Osteoblast (primary cell): ENCODE measurements at regions not wholly inside any gene's neighbourhood (a gene's known extent, or its start where the extent isn't known, plus 50 kb on each side); places are given as distances from the start of the nearest gene placed in this dataset.

Source experiments
- DNase-seq: peaks from one replicate; pipeline ENCODE4 v3.0.0; 2011; ENCODE audit warnings: low spot score, mixed read lengths; ENCODE audit not compliant: insufficient read length; ENCODE audit errors: missing footprints
- H2AFZ ChIP-seq: 2 replicates; pipeline ENCODE4 v1.6.0; 2011; ENCODE audit warnings: mild to moderate bottlenecking, low read length
- H3K27ac ChIP-seq: 2 replicates; pipeline ENCODE4 v1.5.1; 2011; ENCODE audit warnings: mild to moderate bottlenecking, low read depth, low read length, moderate library complexity
- H3K27me3 ChIP-seq: 2 replicates; pipeline ENCODE4 v1.6.0; 2012; ENCODE audit warnings: mild to moderate bottlenecking, control low read depth, inconsistent platforms, low read length, moderate library complexity; ENCODE audit not compliant: insufficient read depth
- H3K36me3 ChIP-seq: 2 replicates; pipeline ENCODE4 v1.5.1; 2011; ENCODE audit warnings: mild to moderate bottlenecking, low read length, control low read depth, moderate library complexity; ENCODE audit not compliant: insufficient read depth
- H3K4me1 ChIP-seq: 2 replicates; pipeline ENCODE4 v1.5.1; 2011; ENCODE audit warnings: mild to moderate bottlenecking, low read length, control low read depth, moderate library complexity; ENCODE audit not compliant: insufficient read depth
- H3K4me2 ChIP-seq: 2 replicates; pipeline ENCODE4 v1.6.0; 2011; ENCODE audit warnings: mild to moderate bottlenecking, low read length; ENCODE audit not compliant: insufficient read depth
- H3K4me3 ChIP-seq: fragments of 200-600 bp; sonication (generic); 3 replicates; pipeline ENCODE4 v1.5.1; 2012; ENCODE audit warnings: mild to moderate bottlenecking, low read length, inconsistent platforms; ENCODE audit not compliant: insufficient read depth
- H3K79me2 ChIP-seq: 2 replicates; pipeline ENCODE4 v1.6.0; 2012; ENCODE audit warnings: mild to moderate bottlenecking, low read length, control low read depth, inconsistent platforms; ENCODE audit not compliant: insufficient read depth
- H3K9me3 ChIP-seq: 2 replicates; pipeline ENCODE4 v1.5.1; 2011; ENCODE audit warnings: low read depth, low read length, control low read depth
- H4K20me1 ChIP-seq: 2 replicates; pipeline ENCODE4 v1.6.0; 2012; ENCODE audit warnings: mild to moderate bottlenecking, low read length, control low read depth; ENCODE audit not compliant: insufficient read depth
- TF ChIP-seq, protein P1 (sequence below): IDR thresholded peaks from 2 replicates; pipeline ENCODE4 v1.5.1; 2011; ENCODE audit warnings: mild to moderate bottlenecking, low read depth, low read length, moderate library complexity; ENCODE audit errors: extremely low read depth

DNA sequence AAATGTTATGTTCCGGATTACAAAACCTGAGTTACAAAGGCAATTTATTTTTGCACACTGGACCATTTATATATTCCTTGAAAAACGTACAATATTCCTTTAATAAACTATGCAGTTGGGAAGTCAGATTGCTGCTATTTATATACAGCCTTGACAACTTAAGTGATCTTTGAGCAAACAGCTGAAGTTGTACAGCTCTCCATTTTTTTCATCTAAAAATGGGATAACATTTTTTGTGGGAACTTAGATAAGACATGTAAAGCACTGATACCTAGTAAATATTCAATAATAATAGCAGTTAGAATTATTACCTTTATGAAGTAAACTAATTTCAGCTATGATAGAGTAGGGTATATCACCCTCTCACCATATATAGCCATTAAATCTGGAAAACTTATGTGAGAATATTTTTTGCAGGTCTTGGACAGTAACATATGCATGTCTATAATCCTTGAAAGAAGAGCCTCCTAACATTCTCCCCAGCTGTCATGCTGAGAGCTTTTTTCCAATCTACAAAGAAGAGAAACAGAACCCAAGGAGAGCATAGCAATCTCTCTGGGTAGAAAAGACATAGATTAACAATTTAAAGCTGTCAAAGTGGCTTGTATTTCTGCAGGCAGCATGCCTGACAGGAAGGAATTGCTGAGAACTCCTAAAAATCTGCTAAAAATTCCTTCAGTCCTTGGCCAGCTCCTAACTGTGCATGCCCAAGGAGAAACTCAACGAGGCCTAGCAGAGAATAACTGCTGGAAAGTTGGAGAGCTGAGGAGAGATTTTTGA is 326.0 kb downstream of the CRPPA start:
- H3K4me1 ChIP-seq = no peaks in the 10 kb centered on the region
- H2AFZ ChIP-seq = no peak overlapping the region
- H3K9me3 ChIP-seq = no peaks in the 10 kb centered on the region
- H3K36me3 ChIP-seq = no peaks in the 10 kb centered on the region
- TF ChIP-seq, protein P1, sequence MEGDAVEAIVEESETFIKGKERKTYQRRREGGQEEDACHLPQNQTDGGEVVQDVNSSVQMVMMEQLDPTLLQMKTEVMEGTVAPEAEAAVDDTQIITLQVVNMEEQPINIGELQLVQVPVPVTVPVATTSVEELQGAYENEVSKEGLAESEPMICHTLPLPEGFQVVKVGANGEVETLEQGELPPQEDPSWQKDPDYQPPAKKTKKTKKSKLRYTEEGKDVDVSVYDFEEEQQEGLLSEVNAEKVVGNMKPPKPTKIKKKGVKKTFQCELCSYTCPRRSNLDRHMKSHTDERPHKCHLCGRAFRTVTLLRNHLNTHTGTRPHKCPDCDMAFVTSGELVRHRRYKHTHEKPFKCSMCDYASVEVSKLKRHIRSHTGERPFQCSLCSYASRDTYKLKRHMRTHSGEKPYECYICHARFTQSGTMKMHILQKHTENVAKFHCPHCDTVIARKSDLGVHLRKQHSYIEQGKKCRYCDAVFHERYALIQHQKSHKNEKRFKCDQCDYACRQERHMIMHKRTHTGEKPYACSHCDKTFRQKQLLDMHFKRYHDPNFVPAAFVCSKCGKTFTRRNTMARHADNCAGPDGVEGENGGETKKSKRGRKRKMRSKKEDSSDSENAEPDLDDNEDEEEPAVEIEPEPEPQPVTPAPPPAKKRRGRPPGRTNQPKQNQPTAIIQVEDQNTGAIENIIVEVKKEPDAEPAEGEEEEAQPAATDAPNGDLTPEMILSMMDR = no peak
- H3K27me3 ChIP-seq = no peaks in the 10 kb centered on the region
- no peak overlapping the region for H3K4me3 ChIP-seq
- H3K27ac ChIP-seq = no peak overlapping the region
- no peaks in the 10 kb centered on the region for H4K20me1 ChIP-seq
- no peak overlapping the region for H3K4me2 ChIP-seq
- no peaks in the 10 kb centered on the region for H3K79me2 ChIP-seq
- DNase-seq = no peak

DNA sequence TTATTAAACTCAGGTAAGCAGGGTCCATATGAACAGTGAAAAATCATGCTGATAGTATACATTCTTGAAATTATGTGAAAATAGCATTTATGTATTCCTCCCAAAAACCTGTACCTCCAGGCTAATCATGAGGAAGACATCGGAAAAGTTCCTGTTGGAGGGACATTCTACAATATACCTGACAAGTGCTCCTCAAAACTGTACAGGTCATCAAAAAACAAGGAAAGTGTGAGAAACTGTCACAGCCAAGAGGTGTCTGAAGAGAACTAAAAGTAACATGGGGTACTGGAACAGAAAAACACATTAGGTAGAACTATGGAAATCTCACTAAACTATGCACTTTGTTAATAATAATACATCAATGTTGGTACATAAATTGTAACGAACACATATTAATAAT is 326.7 kb downstream of the CRPPA start:
- Histone ChIP-seq H3K4me3 (no peak overlapping the region), H2AFZ (no peak overlapping the region), H4K20me1 (no peaks in the 10 kb centered on the region), H3K27ac (no peak overlapping the region), H3K36me3 (no peaks in the 10 kb centered on the region), H3K9me3 (no peaks in the 10 kb centered on the region), H3K79me2 (no peaks in the 10 kb centered on the region), H3K27me3 (no peaks in the 10 kb centered on the region), H3K4me1 (no peaks in the 10 kb centered on the region), H3K4me2 (no peak overlapping the region)
- DNase-seq = no peak
- TF ChIP-seq, protein P1 = no peak

DNA sequence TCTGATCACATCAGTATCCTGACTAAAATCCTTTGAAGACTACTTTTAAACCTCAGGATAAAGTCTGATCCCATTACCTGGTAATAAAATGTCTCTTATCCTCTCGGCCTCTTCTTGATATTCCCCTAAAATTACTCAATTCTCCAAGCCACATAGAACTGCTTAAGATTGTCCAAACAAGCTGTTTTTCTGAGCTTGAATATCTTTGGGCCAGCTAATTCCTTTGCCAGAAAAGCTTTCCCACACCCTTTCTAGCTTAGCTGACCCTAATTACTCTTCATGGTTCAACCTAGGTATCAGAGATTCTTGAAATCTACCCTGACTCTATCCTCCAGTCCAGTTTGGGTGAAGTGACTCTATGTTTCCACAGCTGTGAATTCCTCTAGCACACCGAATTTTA is 328.6 kb downstream of the CRPPA start:
- Histone ChIP-seq H3K4me3 (no peak overlapping the region), H3K4me1 (no peaks in the 10 kb centered on the region), H3K4me2 (no peak overlapping the region), H3K36me3 (no peaks in the 10 kb centered on the region), H3K9me3 (no peaks in the 10 kb centered on the region), H3K27ac (no peak overlapping the region), H4K20me1 (no peaks in the 10 kb centered on the region), H3K27me3 (no peaks in the 10 kb centered on the region), H2AFZ (no peak overlapping the region), H3K79me2 (no peaks in the 10 kb centered on the region)
- TF ChIP-seq, protein P1 = no peak
- DNase-seq = no peak

DNA sequence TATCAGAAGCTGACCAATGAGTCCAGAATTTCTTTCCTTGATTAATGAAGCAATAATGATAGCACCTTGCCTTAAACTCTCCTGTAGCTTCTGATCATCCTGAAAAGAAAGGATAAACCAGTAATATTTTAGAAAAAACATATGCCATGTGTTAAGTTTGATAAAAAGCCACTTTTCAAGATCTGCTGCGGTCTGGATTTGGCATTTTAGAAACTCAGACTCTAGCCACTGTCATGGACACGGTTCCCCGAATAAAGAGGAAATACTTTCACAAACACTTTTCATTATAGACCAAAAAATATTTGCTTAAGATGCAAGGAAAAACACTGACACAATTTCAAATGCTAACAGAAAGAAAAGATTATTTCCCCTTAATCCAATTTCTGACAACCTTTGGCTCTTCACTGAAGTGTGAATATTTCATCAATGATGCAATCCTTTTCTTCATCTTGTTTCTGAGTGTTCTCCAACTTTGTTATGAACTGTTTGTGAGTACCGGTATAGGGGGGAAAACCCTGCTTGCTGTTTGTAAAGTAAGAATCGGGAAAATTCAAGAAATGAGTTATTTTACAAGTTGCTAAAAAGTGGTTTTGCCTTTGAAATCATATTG is 329.5 kb downstream of the CRPPA start:
- Histone ChIP-seq H3K27ac (no peak overlapping the region), H3K9me3 (no peaks in the 10 kb centered on the region), H3K4me1 (no peaks in the 10 kb centered on the region), H3K4me3 (no peak overlapping the region), H4K20me1 (no peaks in the 10 kb centered on the region), H2AFZ (peak overlapping the region; percentile 3), H3K4me2 (peak overlapping the region; percentile 24), H3K79me2 (no peaks in the 10 kb centered on the region), H3K27me3 (no peaks in the 10 kb centered on the region), H3K36me3 (no peaks in the 10 kb centered on the region)
- DNase-seq = no peak
- TF ChIP-seq, protein P1 = no peak
